Liver (tissue), 8 donors: ENCODE measurements at regions not wholly inside any gene's neighbourhood (a gene's known extent, or its start where the extent isn't known, plus 50 kb on each side); places are given as distances from the start of the nearest gene placed in this dataset.

Source experiments
- DNase-seq: peaks from one replicate; pipeline ENCODE4 v3.0.0-alpha.2; 2017; ENCODE audit warnings: low spot score
- H3K27ac ChIP-seq, 2 donors: one replicate each; pipeline ENCODE4 v1.7.0; 2013; ENCODE audit warnings: inconsistent platforms in 2 of 2, low read length in 2 of 2, control low read depth in 1 of 2, low read depth in 1 of 2, mild to moderate bottlenecking in 1 of 2
- H3K27me3 ChIP-seq, 4 donors: one replicate each; pipeline versions ENCODE4 v1.6.1 to v1.7.0; 2013; ENCODE audit warnings: low read length in 3 of 4, inconsistent platforms in 1 of 4, mild to moderate bottlenecking in 1 of 4, moderate library complexity in 1 of 4; ENCODE audit not compliant: control insufficient read depth in 4 of 4, insufficient read depth in 4 of 4
- H3K36me3 ChIP-seq, 4 donors: one replicate each; pipeline versions ENCODE4 v1.6.1 to v1.7.0; 2013; ENCODE audit warnings: low read length in 3 of 4, mild to moderate bottlenecking in 3 of 4, low read depth in 1 of 4, moderate library complexity in 1 of 4; ENCODE audit not compliant: control insufficient read depth in 4 of 4, insufficient read depth in 3 of 4
- H3K4me1 ChIP-seq, 4 donors: one replicate each; pipeline versions ENCODE4 v1.6.1 to v1.7.0; 2013; ENCODE audit warnings: low read length in 3 of 4, mild to moderate bottlenecking in 3 of 4, moderate library complexity in 1 of 4; ENCODE audit not compliant: control insufficient read depth in 4 of 4, insufficient read depth in 4 of 4
- H3K4me3 ChIP-seq, 3 donors: one replicate each; pipeline versions ENCODE4 v1.6.1 to v1.7.0; 2013; ENCODE audit warnings: low read length in 3 of 3, control low read depth in 1 of 3, low read depth in 1 of 3, mild to moderate bottlenecking in 1 of 3
- H3K9ac ChIP-seq, 2 donors: one replicate each; pipeline ENCODE4 v1.7.0; 2013; ENCODE audit warnings: low read length in 2 of 2, mild to moderate bottlenecking in 2 of 2, moderate library complexity in 2 of 2, control low read depth in 1 of 2, low read depth in 1 of 2
- H3K9me3 ChIP-seq, 4 donors: one replicate each; pipeline versions ENCODE4 v1.6.1 to v1.7.0; 2013; ENCODE audit warnings: low read length in 3 of 4; ENCODE audit not compliant: control insufficient read depth in 4 of 4
- ATF3 ChIP-seq: IDR thresholded peaks from 2 replicates; pipeline ENCODE4 v1.6.1; 2016; ENCODE audit warnings: antibody characterized with exemption
- EGR1 ChIP-seq, 2 donors: IDR thresholded peaks; 2 replicates each; pipeline ENCODE4 v1.6.1; 2016 to 2018; ENCODE audit warnings: antibody characterized with exemption in 2 of 2, low read depth in 2 of 2
- FOXA1 ChIP-seq: IDR thresholded peaks from 2 replicates; pipeline ENCODE4 v1.6.1; 2016; ENCODE audit warnings: antibody characterized with exemption
- FOXA2 ChIP-seq: IDR thresholded peaks from 2 replicates; pipeline ENCODE4 v1.6.1; 2016; ENCODE audit warnings: antibody characterized with exemption
- GABPA ChIP-seq, 2 donors: IDR thresholded peaks in 1 of 2; conservative IDR thresholded peaks in 1 of 2; 2 replicates each; pipeline ENCODE4 v1.6.1; 2016; ENCODE audit warnings: antibody characterized with exemption in 2 of 2, mild to moderate bottlenecking in 1 of 2, moderate library complexity in 1 of 2
- HNF4A ChIP-seq, 2 donors: conservative IDR thresholded peaks; 2 replicates each; pipeline ENCODE4 v1.6.1; 2016; ENCODE audit warnings: antibody characterized with exemption in 2 of 2, mild to moderate bottlenecking in 2 of 2
- HNF4G ChIP-seq: IDR thresholded peaks from 2 replicates; pipeline ENCODE4 v1.6.1; 2016; ENCODE audit warnings: antibody characterized with exemption
- JUND ChIP-seq, 2 donors: IDR thresholded peaks; 2 replicates each; pipeline ENCODE4 v1.6.1; 2016; ENCODE audit warnings: antibody characterized with exemption in 2 of 2
- NR2F2 ChIP-seq: IDR thresholded peaks from 2 replicates; pipeline ENCODE4 v1.6.1; 2016; ENCODE audit warnings: antibody characterized with exemption
- RAD21 ChIP-seq, 2 donors: IDR thresholded peaks; 2 replicates each; pipeline ENCODE4 v1.6.1; 2016; ENCODE audit warnings: antibody characterized with exemption in 2 of 2, mild to moderate bottlenecking in 2 of 2
- RXRA ChIP-seq, 2 donors: IDR thresholded peaks; 2 replicates each; pipeline ENCODE4 v1.6.1; 2017 to 2018; ENCODE audit warnings: antibody characterized with exemption in 2 of 2, mild to moderate bottlenecking in 1 of 2
- SP1 ChIP-seq: IDR thresholded peaks from 2 replicates; pipeline ENCODE4 v1.6.1; 2018; ENCODE audit warnings: antibody characterized with exemption, mild to moderate bottlenecking
- TAF1 ChIP-seq: conservative IDR thresholded peaks from 2 replicates; pipeline ENCODE4 v1.6.1; 2016; ENCODE audit warnings: antibody characterized with exemption, mild to moderate bottlenecking
- YY1 ChIP-seq: IDR thresholded peaks from 2 replicates; pipeline ENCODE4 v1.6.1; 2016; ENCODE audit warnings: antibody characterized with exemption, mild to moderate bottlenecking
- WGBS: extraction: QIAGEN DNeasy Blood & Tissue Kit; methylation state at CpG from one replicate; pipeline ENCODE4 v1.1.7; 2013; 5-methylcytosine and 5-hydroxymethylcytosine counted together
- TF ChIP-seq, protein P1 (sequence below): IDR thresholded peaks from 2 replicates; pipeline ENCODE4 v1.6.1; 2016; ENCODE audit warnings: antibody characterized with exemption
- TF ChIP-seq, protein P2 (sequence below): IDR thresholded peaks from 2 replicates; pipeline ENCODE4 v1.6.1; 2016; ENCODE audit warnings: antibody characterized with exemption, mild to moderate bottlenecking
- TF ChIP-seq, protein P3 (sequence below): fragments of 150-350 bp; IDR thresholded peaks from 2 replicates; pipeline ENCODE4 v1.5.1; 2017; ENCODE audit warnings: improper control_type of control experiment, low read depth, low read length; ENCODE audit not compliant: missing input control
- TF ChIP-seq, protein P4 (sequence below): IDR thresholded peaks from 2 replicates; pipeline ENCODE4 v1.6.1; 2016; ENCODE audit warnings: antibody characterized with exemption
- donor health status: healthy.
- donor health status: healthy.
- donor health status: healthy.
- donor health status: healthy.
- donor health status: healthy.

- WGBS, result 79% methylated on average over 1 of the region's 1 CpG
Measured at GRCh38 chr4:177008071-177008835, 215.5 kb upstream of the VEGFC start.

GRCh38 chr4:177008836-177009501 is 216.2 kb upstream of the VEGFC start:
- no peak overlapping the region for H3K4me3 ChIP-seq

More at GRCh38 chr4:177008071-177008835, 215.5 kb upstream of the VEGFC start:
- Histone ChIP-seq H3K4me3 (no peak overlapping the region), H3K4me1 (no peaks in the 10 kb centered on the region), H3K27me3 (no peaks in the 10 kb centered on the region), H3K9me3 (peaks cover 0 to 2% (median 0%) of the 10 kb centered on the region in 4 donors), H3K27ac (no peak overlapping the region), H3K9ac (no peak overlapping the region), H3K36me3 (no peaks in the 10 kb centered on the region)
- TF ChIP-seq ATF3, result no peak
- no peak for TF ChIP-seq TAF1
- no peak for TF ChIP-seq NR2F2
- DNase-seq, result no peak

More at GRCh38 chr4:177008836-177009501, 216.2 kb upstream of the VEGFC start:
- H3K36me3 ChIP-seq, result no peaks in the 10 kb centered on the region
- no peaks in the 10 kb centered on the region for H3K27me3 ChIP-seq
- H3K4me1 ChIP-seq, result no peaks in the 10 kb centered on the region
- DNase-seq, result no peak
- WGBS, result 72% methylated on average over 4 of the region's 4 CpGs
- no peak overlapping the region for H3K9ac ChIP-seq
- peaks cover 0 to 6% (median 4%) of the 10 kb centered on the region in 4 donors for H3K9me3 ChIP-seq
- TF ChIP-seq, protein P1, sequence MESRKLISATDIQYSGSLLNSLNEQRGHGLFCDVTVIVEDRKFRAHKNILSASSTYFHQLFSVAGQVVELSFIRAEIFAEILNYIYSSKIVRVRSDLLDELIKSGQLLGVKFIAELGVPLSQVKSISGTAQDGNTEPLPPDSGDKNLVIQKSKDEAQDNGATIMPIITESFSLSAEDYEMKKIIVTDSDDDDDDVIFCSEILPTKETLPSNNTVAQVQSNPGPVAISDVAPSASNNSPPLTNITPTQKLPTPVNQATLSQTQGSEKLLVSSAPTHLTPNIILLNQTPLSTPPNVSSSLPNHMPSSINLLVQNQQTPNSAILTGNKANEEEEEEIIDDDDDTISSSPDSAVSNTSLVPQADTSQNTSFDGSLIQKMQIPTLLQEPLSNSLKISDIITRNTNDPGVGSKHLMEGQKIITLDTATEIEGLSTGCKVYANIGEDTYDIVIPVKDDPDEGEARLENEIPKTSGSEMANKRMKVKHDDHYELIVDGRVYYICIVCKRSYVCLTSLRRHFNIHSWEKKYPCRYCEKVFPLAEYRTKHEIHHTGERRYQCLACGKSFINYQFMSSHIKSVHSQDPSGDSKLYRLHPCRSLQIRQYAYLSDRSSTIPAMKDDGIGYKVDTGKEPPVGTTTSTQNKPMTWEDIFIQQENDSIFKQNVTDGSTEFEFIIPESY, result no peak
- no peak for TF ChIP-seq ATF3
- no peak for TF ChIP-seq EGR1 (IDR thresholded peaks at IDR 0.05; ENCODE audit: low read depth in 2 of 2)
- TF ChIP-seq TAF1, result no peak
- TF ChIP-seq NR2F2, result no peak
- no peak for TF ChIP-seq HNF4G
- no peak for TF ChIP-seq RAD21 (IDR thresholded peaks at IDR 0.05)
- TF ChIP-seq, protein P2, sequence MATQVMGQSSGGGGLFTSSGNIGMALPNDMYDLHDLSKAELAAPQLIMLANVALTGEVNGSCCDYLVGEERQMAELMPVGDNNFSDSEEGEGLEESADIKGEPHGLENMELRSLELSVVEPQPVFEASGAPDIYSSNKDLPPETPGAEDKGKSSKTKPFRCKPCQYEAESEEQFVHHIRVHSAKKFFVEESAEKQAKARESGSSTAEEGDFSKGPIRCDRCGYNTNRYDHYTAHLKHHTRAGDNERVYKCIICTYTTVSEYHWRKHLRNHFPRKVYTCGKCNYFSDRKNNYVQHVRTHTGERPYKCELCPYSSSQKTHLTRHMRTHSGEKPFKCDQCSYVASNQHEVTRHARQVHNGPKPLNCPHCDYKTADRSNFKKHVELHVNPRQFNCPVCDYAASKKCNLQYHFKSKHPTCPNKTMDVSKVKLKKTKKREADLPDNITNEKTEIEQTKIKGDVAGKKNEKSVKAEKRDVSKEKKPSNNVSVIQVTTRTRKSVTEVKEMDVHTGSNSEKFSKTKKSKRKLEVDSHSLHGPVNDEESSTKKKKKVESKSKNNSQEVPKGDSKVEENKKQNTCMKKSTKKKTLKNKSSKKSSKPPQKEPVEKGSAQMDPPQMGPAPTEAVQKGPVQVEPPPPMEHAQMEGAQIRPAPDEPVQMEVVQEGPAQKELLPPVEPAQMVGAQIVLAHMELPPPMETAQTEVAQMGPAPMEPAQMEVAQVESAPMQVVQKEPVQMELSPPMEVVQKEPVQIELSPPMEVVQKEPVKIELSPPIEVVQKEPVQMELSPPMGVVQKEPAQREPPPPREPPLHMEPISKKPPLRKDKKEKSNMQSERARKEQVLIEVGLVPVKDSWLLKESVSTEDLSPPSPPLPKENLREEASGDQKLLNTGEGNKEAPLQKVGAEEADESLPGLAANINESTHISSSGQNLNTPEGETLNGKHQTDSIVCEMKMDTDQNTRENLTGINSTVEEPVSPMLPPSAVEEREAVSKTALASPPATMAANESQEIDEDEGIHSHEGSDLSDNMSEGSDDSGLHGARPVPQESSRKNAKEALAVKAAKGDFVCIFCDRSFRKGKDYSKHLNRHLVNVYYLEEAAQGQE, result no peak
- TF ChIP-seq, protein P3, sequence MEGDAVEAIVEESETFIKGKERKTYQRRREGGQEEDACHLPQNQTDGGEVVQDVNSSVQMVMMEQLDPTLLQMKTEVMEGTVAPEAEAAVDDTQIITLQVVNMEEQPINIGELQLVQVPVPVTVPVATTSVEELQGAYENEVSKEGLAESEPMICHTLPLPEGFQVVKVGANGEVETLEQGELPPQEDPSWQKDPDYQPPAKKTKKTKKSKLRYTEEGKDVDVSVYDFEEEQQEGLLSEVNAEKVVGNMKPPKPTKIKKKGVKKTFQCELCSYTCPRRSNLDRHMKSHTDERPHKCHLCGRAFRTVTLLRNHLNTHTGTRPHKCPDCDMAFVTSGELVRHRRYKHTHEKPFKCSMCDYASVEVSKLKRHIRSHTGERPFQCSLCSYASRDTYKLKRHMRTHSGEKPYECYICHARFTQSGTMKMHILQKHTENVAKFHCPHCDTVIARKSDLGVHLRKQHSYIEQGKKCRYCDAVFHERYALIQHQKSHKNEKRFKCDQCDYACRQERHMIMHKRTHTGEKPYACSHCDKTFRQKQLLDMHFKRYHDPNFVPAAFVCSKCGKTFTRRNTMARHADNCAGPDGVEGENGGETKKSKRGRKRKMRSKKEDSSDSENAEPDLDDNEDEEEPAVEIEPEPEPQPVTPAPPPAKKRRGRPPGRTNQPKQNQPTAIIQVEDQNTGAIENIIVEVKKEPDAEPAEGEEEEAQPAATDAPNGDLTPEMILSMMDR, result no peak
- no peak for TF ChIP-seq FOXA2
- TF ChIP-seq YY1, result no peak
- no peak for TF ChIP-seq HNF4A (conservative IDR thresholded peaks at IDR 0.05)
- TF ChIP-seq, protein P4, sequence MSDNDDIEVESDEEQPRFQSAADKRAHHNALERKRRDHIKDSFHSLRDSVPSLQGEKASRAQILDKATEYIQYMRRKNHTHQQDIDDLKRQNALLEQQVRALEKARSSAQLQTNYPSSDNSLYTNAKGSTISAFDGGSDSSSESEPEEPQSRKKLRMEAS, result no peak
- no peak for TF ChIP-seq FOXA1
- no peak for TF ChIP-seq JUND (IDR thresholded peaks at IDR 0.05)
- TF ChIP-seq GABPA (IDR thresholded peaks at IDR 0.05 in 1 of 2, conservative IDR thresholded peaks at IDR 0.05 in 1 of 2), result no peak
- no peak for TF ChIP-seq SP1
- TF ChIP-seq RXRA (IDR thresholded peaks at IDR 0.05), result no peak
- no peak overlapping the region for H3K27ac ChIP-seq
